ENCODE measurements at regions not wholly inside any gene's neighbourhood (a gene's known extent, or its start where the extent isn't known, plus 50 kb on each side); places are given as distances from the start of the nearest gene placed in this dataset.

DNA sequence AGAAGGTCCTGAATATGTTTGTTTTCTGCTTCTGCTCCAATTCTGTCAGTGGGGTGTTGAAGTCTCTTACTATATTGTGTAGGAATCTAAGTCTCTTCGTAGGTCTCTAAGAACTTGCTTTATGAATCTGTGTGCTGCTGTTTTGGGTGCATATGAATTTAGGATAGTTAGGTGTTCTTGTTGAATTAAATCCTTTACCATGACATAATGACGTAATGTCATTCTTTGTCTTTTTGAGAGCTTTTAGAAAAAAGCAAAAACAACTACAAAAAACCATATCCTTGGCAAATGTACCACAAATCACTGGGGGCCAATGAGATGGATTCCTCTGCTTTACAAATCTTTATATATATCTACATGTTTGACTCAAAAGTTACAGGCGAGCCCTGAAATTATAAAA is 576.1 kb downstream of the CDH18 start:
- no peak overlapping the region for H3K9ac ChIP-seq (ENCODE audit: control insufficient read depth, extremely low read depth, insufficient read depth, low read length)
- no peak for TF ChIP-seq EZH2 (IDR thresholded peaks at IDR 0.05; ENCODE audit: low read length)
- TF ChIP-seq, protein P1, sequence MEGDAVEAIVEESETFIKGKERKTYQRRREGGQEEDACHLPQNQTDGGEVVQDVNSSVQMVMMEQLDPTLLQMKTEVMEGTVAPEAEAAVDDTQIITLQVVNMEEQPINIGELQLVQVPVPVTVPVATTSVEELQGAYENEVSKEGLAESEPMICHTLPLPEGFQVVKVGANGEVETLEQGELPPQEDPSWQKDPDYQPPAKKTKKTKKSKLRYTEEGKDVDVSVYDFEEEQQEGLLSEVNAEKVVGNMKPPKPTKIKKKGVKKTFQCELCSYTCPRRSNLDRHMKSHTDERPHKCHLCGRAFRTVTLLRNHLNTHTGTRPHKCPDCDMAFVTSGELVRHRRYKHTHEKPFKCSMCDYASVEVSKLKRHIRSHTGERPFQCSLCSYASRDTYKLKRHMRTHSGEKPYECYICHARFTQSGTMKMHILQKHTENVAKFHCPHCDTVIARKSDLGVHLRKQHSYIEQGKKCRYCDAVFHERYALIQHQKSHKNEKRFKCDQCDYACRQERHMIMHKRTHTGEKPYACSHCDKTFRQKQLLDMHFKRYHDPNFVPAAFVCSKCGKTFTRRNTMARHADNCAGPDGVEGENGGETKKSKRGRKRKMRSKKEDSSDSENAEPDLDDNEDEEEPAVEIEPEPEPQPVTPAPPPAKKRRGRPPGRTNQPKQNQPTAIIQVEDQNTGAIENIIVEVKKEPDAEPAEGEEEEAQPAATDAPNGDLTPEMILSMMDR (optimal IDR thresholded peaks at IDR 0.05 in 1 of 3, IDR thresholded peaks at IDR 0.05 in 1 of 3, conservative IDR thresholded peaks at IDR 0.05 in 1 of 3; ENCODE audit: extremely low read depth in 1 of 3, insufficient read depth in 2 of 3, low read length in 3 of 3) = no peak
- H3K36me3 ChIP-seq (ENCODE audit: control insufficient read depth in 2 of 2, extremely low read depth in 1 of 2, insufficient read depth in 2 of 2, low read length in 2 of 2) = no peaks in the 10 kb centered on the region
- H2AFZ ChIP-seq (ENCODE audit: control insufficient read depth, low read length) = no peak overlapping the region
- H3K27ac ChIP-seq (ENCODE audit: control insufficient read depth, insufficient read depth, low read length) = no peak overlapping the region
- H3K4me1 ChIP-seq (ENCODE audit: control insufficient read depth, extremely low read depth, insufficient read depth, low read length) = no peaks in the 10 kb centered on the region
- H3K9me1 ChIP-seq (ENCODE audit: control insufficient read depth, extremely low read depth, insufficient read depth, low read length) = no peaks in the 10 kb centered on the region
- dilution Hi-C loops (cut with MboI; ENCODE audit: extremely low pct_ligation_motif_present, low sequenced_read_pairs) = no loop called here
- H3K4me3 ChIP-seq (ENCODE audit: control insufficient read depth in 2 of 3, extremely low read depth in 1 of 3, insufficient read depth in 2 of 3, low read depth in 1 of 3, low read length in 3 of 3) = no peak overlapping the region
- no peaks in the 10 kb centered on the region for H3K79me2 ChIP-seq (ENCODE audit: control insufficient read depth, insufficient read depth, low read length)
- H3K4me2 ChIP-seq (ENCODE audit: control insufficient read depth, extremely low read depth, insufficient read depth, low read depth, low read length) = no peak overlapping the region
- FAIRE-seq (no peak), DNase-seq (ENCODE audit: low read depth, low spot score) (no peak)
- no peaks in the 10 kb centered on the region for H4K20me1 ChIP-seq (ENCODE audit: control insufficient read depth, extremely low read depth, insufficient read depth, low read length)
- no peaks in the 10 kb centered on the region for H3K27me3 ChIP-seq (ENCODE audit: control insufficient read depth, extremely low read depth, insufficient read depth, low read length)
- H3K9me3 ChIP-seq (ENCODE audit: control insufficient read depth, low read depth, low read length) = no peaks in the 10 kb centered on the region

Small RNAs in the stretch of these regions (small RNA-seq; reads per million reads assigned to genes)
- gene AC025768.1 (ENCODE audit: insufficient read length in 3 of 3, low read depth in 3 of 3, low replicate concordance in 1 of 3) (0 reads per million in 3 experiments), gene RF00017 (ENCODE audit: insufficient read length in 3 of 3, low read depth in 3 of 3, low replicate concordance in 1 of 3) (0 reads per million in 3 experiments), gene RF00136 (ENCODE audit: insufficient read length in 3 of 3, low read depth in 3 of 3, low replicate concordance in 1 of 3) (0 reads per million in 3 experiments), gene RN7SL58P (ENCODE audit: insufficient read length in 3 of 3, low read depth in 3 of 3, low replicate concordance in 1 of 3) (0 reads per million in 3 experiments)
